Parathyroid adenoma (tissue), 2 donors: ENCODE measurements at regions not wholly inside any gene's neighbourhood (a gene's known extent, or its start where the extent isn't known, plus 50 kb on each side); places are given as distances from the start of the nearest gene placed in this dataset.

ENCODE experiments used
- H2AFZ ChIP-seq: fragments of 300-600 bp; sonication (generic); one replicate; pipeline ENCODE4 v1.7.0; 2017; ENCODE audit warnings: antibody characterized with exemption, mild to moderate bottlenecking
- H3K27ac ChIP-seq: fragments of 300-600 bp; sonication (generic); one replicate; pipeline ENCODE4 v1.7.0; 2017
- H3K27me3 ChIP-seq: fragments of 300-600 bp; sonication (generic); one replicate; pipeline ENCODE4 v1.7.0; 2017; ENCODE audit warnings: low read length; ENCODE audit not compliant: control insufficient read depth, insufficient read depth
- H3K36me3 ChIP-seq: fragments of 300-600 bp; sonication (generic); one replicate; pipeline ENCODE4 v1.7.0; 2017; ENCODE audit warnings: low read length; ENCODE audit not compliant: control insufficient read depth, insufficient read depth
- H3K4me1 ChIP-seq: fragments of 300-600 bp; sonication (generic); one replicate; pipeline ENCODE4 v1.7.0; 2017; ENCODE audit warnings: control low read depth
- H3K4me2 ChIP-seq: fragments of 300-600 bp; sonication (generic); one replicate; pipeline ENCODE4 v1.7.0; 2017; ENCODE audit warnings: low read length
- H3K4me3 ChIP-seq: fragments of 300-600 bp; sonication (generic); one replicate; pipeline ENCODE4 v1.7.0; 2017; ENCODE audit warnings: low read depth, low read length
- H3K79me2 ChIP-seq: fragments of 300-600 bp; sonication (generic); one replicate; pipeline ENCODE4 v1.7.0; 2017; ENCODE audit warnings: control low read depth
- H3K9ac ChIP-seq: fragments of 300-600 bp; sonication (generic); one replicate; pipeline ENCODE4 v1.7.0; 2017; ENCODE audit warnings: mild to moderate bottlenecking
- H3K9me3 ChIP-seq: fragments of 300-600 bp; sonication (generic); one replicate; pipeline ENCODE4 v1.7.0; 2017; ENCODE audit warnings: low read length; ENCODE audit not compliant: control insufficient read depth
- TF ChIP-seq, protein P1 (sequence below): fragments of 300-600 bp; sonication (generic); IDR thresholded peaks from one replicate; pipeline ENCODE4 v1.7.0; 2017; ENCODE audit warnings: antibody characterized with exemption, mild to moderate bottlenecking
- donor health status: primary hyperparathyroidism.

DNA sequence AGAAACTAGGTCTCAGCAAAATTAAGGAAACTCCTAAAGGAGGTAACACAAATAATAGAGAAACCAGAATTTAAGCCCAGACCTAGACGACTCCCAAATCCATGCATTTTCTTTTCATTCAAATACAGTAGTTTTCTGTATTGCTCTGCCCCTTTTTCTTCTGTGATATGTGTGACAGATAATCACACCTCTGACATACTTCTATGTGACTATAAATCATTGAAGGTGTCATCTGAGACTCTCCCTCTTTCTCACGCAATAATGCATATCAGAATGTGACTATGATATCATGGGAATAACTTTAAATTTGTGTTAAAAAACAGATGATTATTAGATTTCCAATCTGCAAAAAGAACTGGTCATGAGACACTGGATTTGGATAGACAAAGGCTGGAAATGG lies 143.0 kb upstream of the ELAC2 start:
- Histone ChIP-seq H3K4me2 (no peak overlapping the region), H3K9ac (no peak overlapping the region)
- TF ChIP-seq, protein P1, sequence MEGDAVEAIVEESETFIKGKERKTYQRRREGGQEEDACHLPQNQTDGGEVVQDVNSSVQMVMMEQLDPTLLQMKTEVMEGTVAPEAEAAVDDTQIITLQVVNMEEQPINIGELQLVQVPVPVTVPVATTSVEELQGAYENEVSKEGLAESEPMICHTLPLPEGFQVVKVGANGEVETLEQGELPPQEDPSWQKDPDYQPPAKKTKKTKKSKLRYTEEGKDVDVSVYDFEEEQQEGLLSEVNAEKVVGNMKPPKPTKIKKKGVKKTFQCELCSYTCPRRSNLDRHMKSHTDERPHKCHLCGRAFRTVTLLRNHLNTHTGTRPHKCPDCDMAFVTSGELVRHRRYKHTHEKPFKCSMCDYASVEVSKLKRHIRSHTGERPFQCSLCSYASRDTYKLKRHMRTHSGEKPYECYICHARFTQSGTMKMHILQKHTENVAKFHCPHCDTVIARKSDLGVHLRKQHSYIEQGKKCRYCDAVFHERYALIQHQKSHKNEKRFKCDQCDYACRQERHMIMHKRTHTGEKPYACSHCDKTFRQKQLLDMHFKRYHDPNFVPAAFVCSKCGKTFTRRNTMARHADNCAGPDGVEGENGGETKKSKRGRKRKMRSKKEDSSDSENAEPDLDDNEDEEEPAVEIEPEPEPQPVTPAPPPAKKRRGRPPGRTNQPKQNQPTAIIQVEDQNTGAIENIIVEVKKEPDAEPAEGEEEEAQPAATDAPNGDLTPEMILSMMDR = no peak

DNA sequence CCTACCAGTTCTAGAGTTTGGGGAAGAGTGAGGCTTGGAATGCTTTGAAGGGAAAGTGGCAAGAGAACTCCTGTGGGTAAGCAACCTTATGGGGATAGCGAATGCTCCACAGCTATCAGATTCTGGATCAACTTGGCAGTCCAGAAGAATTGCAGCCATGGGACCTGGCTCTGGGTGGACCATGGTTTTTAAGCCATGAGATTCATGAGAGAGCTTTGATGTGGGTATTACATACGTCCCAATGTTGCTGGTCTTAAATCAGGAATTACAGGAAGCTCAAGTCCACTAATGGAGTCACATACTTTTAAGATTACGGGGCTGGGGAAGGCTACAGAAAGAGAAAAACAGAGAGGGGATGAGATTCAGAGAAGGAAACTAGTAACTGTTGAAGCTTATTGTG lies 142.5 kb upstream of the ELAC2 start:
- H3K27me3 ChIP-seq = no peaks in the 10 kb centered on the region
- no peak overlapping the region for H3K9ac ChIP-seq
- no peaks in the 10 kb centered on the region for H3K9me3 ChIP-seq
- no peaks in the 10 kb centered on the region for H3K36me3 ChIP-seq
- H3K79me2 ChIP-seq = no peaks in the 10 kb centered on the region
- no peak overlapping the region for H3K4me2 ChIP-seq
- no peak overlapping the region for H3K27ac ChIP-seq
- H3K4me3 ChIP-seq = no peak overlapping the region
- TF ChIP-seq, protein P1 = no peak
- H2AFZ ChIP-seq = no peak overlapping the region
- H3K4me1 ChIP-seq = no peaks in the 10 kb centered on the region

More for the DNA sequence above, 143.0 kb upstream of the ELAC2 start:
- no peaks in the 10 kb centered on the region for H3K9me3 ChIP-seq
- no peak overlapping the region for H2AFZ ChIP-seq
- no peaks in the 10 kb centered on the region for H3K4me1 ChIP-seq
- H3K4me3 ChIP-seq = no peak overlapping the region
- H3K27me3 ChIP-seq = no peaks in the 10 kb centered on the region
- no peaks in the 10 kb centered on the region for H3K36me3 ChIP-seq
- H3K79me2 ChIP-seq = no peaks in the 10 kb centered on the region
- H3K27ac ChIP-seq = no peak overlapping the region

DNA sequence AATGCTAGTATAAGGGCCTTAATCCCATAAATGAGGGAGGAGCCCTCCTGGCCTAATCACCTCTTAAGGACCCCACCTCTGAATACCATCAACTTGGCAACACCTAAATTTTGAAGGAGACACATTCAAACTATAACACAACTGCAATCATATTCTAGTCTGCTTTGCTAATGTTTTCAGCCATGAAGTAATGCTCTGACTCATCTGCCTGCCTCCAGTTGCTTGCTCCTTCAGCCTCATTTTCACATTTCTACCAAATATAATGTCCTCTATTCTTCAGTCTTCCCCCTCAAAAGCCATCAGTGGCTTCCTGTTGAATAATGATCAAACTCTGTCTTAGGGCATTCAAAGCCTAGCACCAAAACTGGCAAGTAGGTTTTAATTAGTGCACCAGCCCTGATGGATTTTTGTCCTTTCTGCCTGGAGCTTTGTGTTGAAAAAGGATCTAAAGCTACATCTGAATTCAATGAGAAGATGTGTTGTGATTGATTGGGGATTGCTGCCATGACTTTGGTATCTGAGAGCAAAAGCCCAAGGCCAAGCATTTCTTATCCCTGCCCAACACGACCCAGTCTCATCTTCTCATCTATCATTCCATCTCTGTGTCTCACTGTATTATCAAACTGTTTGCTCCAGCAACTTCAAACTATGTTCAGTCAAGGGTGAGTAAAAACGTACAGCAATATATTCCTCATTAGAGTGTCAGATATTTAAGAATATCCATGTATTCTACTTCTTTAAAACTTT lies 140.8 kb upstream of the ELAC2 start:
- Histone ChIP-seq H3K36me3 (no peaks in the 10 kb centered on the region), H3K9me3 (no peaks in the 10 kb centered on the region), H3K27me3 (no peaks in the 10 kb centered on the region), H3K9ac (no peak overlapping the region), H3K27ac (no peak overlapping the region), H3K4me2 (no peak overlapping the region), H3K4me3 (no peak overlapping the region), H3K79me2 (no peaks in the 10 kb centered on the region), H2AFZ (no peak overlapping the region), H3K4me1 (no peaks in the 10 kb centered on the region)
- TF ChIP-seq, protein P1 = no peak

DNA sequence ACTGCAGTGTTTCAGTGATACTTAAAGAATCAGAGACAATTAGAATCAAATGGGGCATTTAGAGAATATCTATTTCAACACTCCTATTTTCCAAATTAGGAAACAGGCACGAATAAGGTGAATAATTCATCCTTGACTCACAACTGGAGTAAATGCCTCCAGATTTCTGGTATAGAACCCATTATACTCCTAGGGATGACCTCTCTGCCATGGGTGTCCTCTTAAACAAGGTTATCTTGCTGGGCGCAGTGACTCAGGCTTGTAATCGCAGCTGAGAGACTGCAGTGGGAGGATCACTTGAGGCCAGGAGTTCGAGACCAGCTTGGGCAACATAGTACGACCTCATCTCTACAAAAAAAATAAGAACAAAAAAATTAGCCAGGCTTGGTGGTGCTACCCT lies 139.8 kb upstream of the ELAC2 start:
- no peaks in the 10 kb centered on the region for H3K79me2 ChIP-seq
- H3K4me1 ChIP-seq = no peaks in the 10 kb centered on the region
- no peak overlapping the region for H3K9ac ChIP-seq
- TF ChIP-seq, protein P1 = no peak
- H3K4me3 ChIP-seq = no peak overlapping the region
- no peaks in the 10 kb centered on the region for H3K36me3 ChIP-seq
- no peak overlapping the region for H3K4me2 ChIP-seq
- no peaks in the 10 kb centered on the region for H3K9me3 ChIP-seq
- H2AFZ ChIP-seq = no peak overlapping the region
- no peaks in the 10 kb centered on the region for H3K27me3 ChIP-seq
- no peak overlapping the region for H3K27ac ChIP-seq

DNA sequence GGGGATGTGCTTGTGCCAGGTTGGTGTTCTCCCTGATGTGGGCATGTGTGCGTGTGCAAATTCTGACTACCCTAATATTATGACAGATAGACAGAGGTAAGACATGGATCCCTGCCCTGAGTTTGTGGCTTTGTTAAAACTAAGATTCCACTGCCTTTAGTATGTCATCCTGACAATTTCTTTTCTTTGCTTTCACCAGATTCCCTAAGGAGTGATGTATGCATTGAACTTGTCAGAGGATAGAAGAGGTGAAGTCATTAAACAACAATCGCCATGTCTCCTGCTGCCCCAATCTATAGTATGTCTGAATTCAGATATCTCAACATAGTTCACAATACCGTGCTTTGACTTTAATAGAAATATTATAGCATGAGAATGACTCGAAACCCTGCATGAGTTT lies 137.1 kb upstream of the ELAC2 start:
- Histone ChIP-seq H3K9me3 (no peaks in the 10 kb centered on the region), H3K4me2 (no peak overlapping the region), H3K27ac (no peak overlapping the region), H3K9ac (no peak overlapping the region), H3K4me1 (no peaks in the 10 kb centered on the region), H3K36me3 (no peaks in the 10 kb centered on the region), H3K4me3 (no peak overlapping the region), H3K79me2 (no peaks in the 10 kb centered on the region), H3K27me3 (no peaks in the 10 kb centered on the region), H2AFZ (no peak overlapping the region)
- TF ChIP-seq, protein P1 = no peak
